Effector memory CD4-positive, alpha-beta T cell (primary cell): ENCODE measurements at regions not wholly inside any gene's neighbourhood (a gene's known extent, or its start where the extent isn't known, plus 50 kb on each side); places are given as distances from the start of the nearest gene placed in this dataset.
"Not testable (repeated sequence)": the region's sequence is repeated elsewhere in the genome, so short reads cannot be mapped to it uniquely, and the experiment has no call there.

Experiments
- DNase-seq, 3 donors: peaks; one replicate each; pipeline ENCODE4 v3.0.0-alpha.2; 2020
- H3K27ac ChIP-seq: 2 replicates; pipeline ENCODE4 v1.7.0; 2013; ENCODE audit warnings: mild to moderate bottlenecking, low read length, moderate library complexity; ENCODE audit not compliant: insufficient read depth, poor library complexity, severe bottlenecking
- H3K27me3 ChIP-seq: replicated peaks from 2 replicates; pipeline ENCODE4 v1.7.0; 2013; ENCODE audit warnings: mild to moderate bottlenecking, low read length; ENCODE audit not compliant: insufficient read depth, control insufficient read depth, poor library complexity, severe bottlenecking
- H3K36me3 ChIP-seq: 2 replicates; pipeline ENCODE4 v1.7.0; 2013; ENCODE audit warnings: mild to moderate bottlenecking, low read length, moderate library complexity; ENCODE audit not compliant: control insufficient read depth, insufficient read depth
- H3K4me1 ChIP-seq: 2 replicates; pipeline ENCODE4 v1.7.0; 2013; ENCODE audit warnings: low read length, mild to moderate bottlenecking; ENCODE audit not compliant: control insufficient read depth, insufficient read depth, poor library complexity, severe bottlenecking
- H3K4me3 ChIP-seq: 2 replicates; pipeline ENCODE4 v1.7.0; 2013; ENCODE audit warnings: low read length, low read depth, mild to moderate bottlenecking; ENCODE audit not compliant: insufficient read depth, poor library complexity, severe bottlenecking
- H3K9me3 ChIP-seq: 2 replicates; pipeline ENCODE4 v1.7.0; 2013; ENCODE audit warnings: mild to moderate bottlenecking, low read length, moderate library complexity; ENCODE audit not compliant: control insufficient read depth

GRCh38 chr1:8122477-8123407 lies 96.6 kb upstream of the ERRFI1 start:
- H3K27ac ChIP-seq: no peak overlapping the region
- no peak for DNase-seq

GRCh38 chr1:8122160-8122476 lies 96.0 kb upstream of the ERRFI1 start:
- Histone ChIP-seq H3K27me3 (no peaks in the 10 kb centered on the region), H3K36me3 (no peaks in the 10 kb centered on the region), H3K4me3 (no peak overlapping the region), H3K4me1 (no peaks in the 10 kb centered on the region), H3K27ac (no peak overlapping the region), H3K9me3 (no peaks in the 10 kb centered on the region)
- no peak for DNase-seq

More at GRCh38 chr1:8122477-8123407, 96.6 kb upstream of the ERRFI1 start:
- Histone ChIP-seq H3K9me3 (no peaks in the 10 kb centered on the region), H3K36me3 (no peaks in the 10 kb centered on the region), H3K4me1 (no peaks in the 10 kb centered on the region), H3K4me3 (no peak overlapping the region), H3K27me3 (no peaks in the 10 kb centered on the region)

- H3K27ac ChIP-seq: no peak overlapping the region
These were observed 95.4 kb upstream of the ERRFI1 start for GRCh38 chr1:8121261-8122159.

GRCh38 chr1:8120693-8121260 lies 94.7 kb upstream of the ERRFI1 start:
- H3K27me3 ChIP-seq: no peaks in the 10 kb centered on the region
- no peaks in the 10 kb centered on the region for H3K4me1 ChIP-seq
- no peak for DNase-seq
- no peaks in the 10 kb centered on the region for H3K9me3 ChIP-seq
- H3K36me3 ChIP-seq: no peaks in the 10 kb centered on the region
- H3K4me3 ChIP-seq: no peak overlapping the region
- no peak overlapping the region for H3K27ac ChIP-seq

More at GRCh38 chr1:8121261-8122159, 95.4 kb upstream of the ERRFI1 start:
- Histone ChIP-seq H3K27me3 (no peaks in the 10 kb centered on the region), H3K4me3 (no peak overlapping the region), H3K4me1 (no peaks in the 10 kb centered on the region), H3K36me3 (no peaks in the 10 kb centered on the region), H3K9me3 (no peaks in the 10 kb centered on the region)
- DNase-seq: no peak

- not testable (repeated sequence) for H3K4me3 ChIP-seq, H3K27me3 ChIP-seq, H3K27ac ChIP-seq, H3K4me1 ChIP-seq, H3K9me3 ChIP-seq, DNase-seq, H3K36me3 ChIP-seq
These were observed 92.6 kb upstream of the ERRFI1 start for GRCh38 chr1:8118736-8119135.

GRCh38 chr1:8118031-8118451 lies 91.9 kb upstream of the ERRFI1 start:
- no peak overlapping the region for H3K27ac ChIP-seq
- DNase-seq: no peak
- no peaks in the 10 kb centered on the region for H3K4me1 ChIP-seq
- no peaks in the 10 kb centered on the region for H3K27me3 ChIP-seq
- no peaks in the 10 kb centered on the region for H3K36me3 ChIP-seq
- H3K4me3 ChIP-seq: no peak overlapping the region
- H3K9me3 ChIP-seq: no peaks in the 10 kb centered on the region

- Histone ChIP-seq H3K36me3 (no peaks in the 10 kb centered on the region), H3K27ac (no peak overlapping the region), H3K9me3 (no peaks in the 10 kb centered on the region), H3K4me3 (no peak overlapping the region), H3K27me3 (no peaks in the 10 kb centered on the region), H3K4me1 (no peaks in the 10 kb centered on the region)
- no peak for DNase-seq
These were observed 90.8 kb upstream of the ERRFI1 start for GRCh38 chr1:8116894-8117264.

GRCh38 chr1:8115769-8116167 lies 89.7 kb upstream of the ERRFI1 start:
- no peak for DNase-seq
- Histone ChIP-seq H3K27ac (no peak overlapping the region), H3K4me3 (no peak overlapping the region), H3K27me3 (no peaks in the 10 kb centered on the region), H3K36me3 (no peaks in the 10 kb centered on the region), H3K4me1 (no peaks in the 10 kb centered on the region), H3K9me3 (no peaks in the 10 kb centered on the region)

- no peaks in the 10 kb centered on the region for H3K27me3 ChIP-seq
- H3K4me1 ChIP-seq: no peaks in the 10 kb centered on the region
- H3K36me3 ChIP-seq: no peaks in the 10 kb centered on the region
- no peaks in the 10 kb centered on the region for H3K9me3 ChIP-seq
- no peak overlapping the region for H3K27ac ChIP-seq
- no peak for DNase-seq
- H3K4me3 ChIP-seq: no peak overlapping the region
These were observed 89.1 kb upstream of the ERRFI1 start for GRCh38 chr1:8115031-8115768.
